ENCODE measurements at regions not wholly inside any gene's neighbourhood (a gene's known extent, or its start where the extent isn't known, plus 50 kb on each side); places are given as distances from the start of the nearest gene placed in this dataset.

DNA sequence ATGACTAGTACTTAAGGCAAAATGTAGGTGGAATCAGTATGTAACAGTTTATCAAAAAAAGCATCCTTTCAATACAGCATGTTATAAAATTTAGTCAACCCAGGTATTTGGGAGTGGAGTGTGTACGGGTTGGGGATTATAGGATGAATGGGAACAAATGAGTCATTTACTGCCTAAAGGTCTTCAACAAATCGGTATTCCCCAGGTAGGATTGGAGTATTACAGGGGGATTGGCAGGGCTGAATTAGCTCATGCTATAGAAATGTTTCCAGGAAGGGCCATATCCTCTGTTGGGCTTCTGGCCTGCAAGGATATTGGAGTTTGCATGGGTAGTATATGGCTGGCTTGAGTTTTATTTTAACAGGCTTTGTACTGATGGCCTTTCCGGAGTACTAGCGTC, 723.7 kb downstream of the SORCS1 start:
- no peak for TF ChIP-seq EZH2phosphoT487 (IDR thresholded peaks at IDR 0.05; ENCODE audit: borderline replicate concordance, low read depth, low read length)
- TF ChIP-seq, protein P1, sequence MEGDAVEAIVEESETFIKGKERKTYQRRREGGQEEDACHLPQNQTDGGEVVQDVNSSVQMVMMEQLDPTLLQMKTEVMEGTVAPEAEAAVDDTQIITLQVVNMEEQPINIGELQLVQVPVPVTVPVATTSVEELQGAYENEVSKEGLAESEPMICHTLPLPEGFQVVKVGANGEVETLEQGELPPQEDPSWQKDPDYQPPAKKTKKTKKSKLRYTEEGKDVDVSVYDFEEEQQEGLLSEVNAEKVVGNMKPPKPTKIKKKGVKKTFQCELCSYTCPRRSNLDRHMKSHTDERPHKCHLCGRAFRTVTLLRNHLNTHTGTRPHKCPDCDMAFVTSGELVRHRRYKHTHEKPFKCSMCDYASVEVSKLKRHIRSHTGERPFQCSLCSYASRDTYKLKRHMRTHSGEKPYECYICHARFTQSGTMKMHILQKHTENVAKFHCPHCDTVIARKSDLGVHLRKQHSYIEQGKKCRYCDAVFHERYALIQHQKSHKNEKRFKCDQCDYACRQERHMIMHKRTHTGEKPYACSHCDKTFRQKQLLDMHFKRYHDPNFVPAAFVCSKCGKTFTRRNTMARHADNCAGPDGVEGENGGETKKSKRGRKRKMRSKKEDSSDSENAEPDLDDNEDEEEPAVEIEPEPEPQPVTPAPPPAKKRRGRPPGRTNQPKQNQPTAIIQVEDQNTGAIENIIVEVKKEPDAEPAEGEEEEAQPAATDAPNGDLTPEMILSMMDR (conservative IDR thresholded peaks at IDR 0.05; ENCODE audit: low read length), result no peak
- no peaks in the 10 kb centered on the region for H3K79me2 ChIP-seq (ENCODE audit: insufficient read depth, low read depth, low read length)
- no peak overlapping the region for H3K4me2 ChIP-seq (ENCODE audit: low read length)
- DNase-seq (ENCODE audit: low spot score), result no peak
- intact Hi-C loops (cut with micrococcal nuclease; ENCODE audit: unreplicated experiment), result no loop called here
- no peak overlapping the region for H3K27ac ChIP-seq (ENCODE audit: low read depth, low read length, poor library complexity, severe bottlenecking)
- no peaks in the 10 kb centered on the region for H4K20me1 ChIP-seq (ENCODE audit: insufficient read depth, low read length)
- POLR2A ChIA-PET, result no interaction called here
- no peaks in the 10 kb centered on the region for H3K9me2 ChIP-seq (ENCODE audit: insufficient read depth, low read length)
- no peaks in the 10 kb centered on the region for H3K36me3 ChIP-seq (ENCODE audit: insufficient read depth, low read length)
- no TSS peak for BruUV-seq (replicated peaks)
- no peak overlapping the region for H3K4me3 ChIP-seq (ENCODE audit: low read depth, low read length, poor library complexity, severe bottlenecking)
- no peaks in the 10 kb centered on the region for H3K4me1 ChIP-seq (ENCODE audit: insufficient read depth, low read length, poor library complexity, severe bottlenecking)
- no peak overlapping the region for H2AFZ ChIP-seq (ENCODE audit: low read length)
- H3K9me3 ChIP-seq (ENCODE audit: low read length), result no peaks in the 10 kb centered on the region
- CTCF ChIA-PET (ENCODE audit: unreplicated experiment), result no interaction called here

DNA sequence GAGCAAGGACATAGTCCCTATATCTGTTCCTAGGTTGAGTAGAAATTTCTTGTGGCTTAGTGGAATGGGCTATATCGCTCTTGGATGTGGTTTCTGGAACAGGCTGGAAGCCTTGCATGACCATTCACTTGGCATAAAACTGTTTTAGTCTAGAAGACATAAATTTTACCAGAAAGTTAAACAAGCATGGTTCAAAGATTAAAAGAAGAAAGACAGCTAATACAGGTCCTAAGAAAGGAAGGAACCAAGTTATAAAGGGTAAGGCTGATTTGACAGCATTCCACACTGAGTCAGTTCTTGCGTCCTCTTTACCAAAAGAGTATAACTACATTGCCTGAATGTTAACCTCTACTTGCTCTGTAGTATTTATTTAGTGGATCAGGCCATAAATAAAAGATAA, 724.2 kb downstream of the SORCS1 start:
- TF ChIP-seq, protein P1 (conservative IDR thresholded peaks at IDR 0.05; ENCODE audit: low read length), result no peak
- TF ChIP-seq EZH2phosphoT487 (IDR thresholded peaks at IDR 0.05; ENCODE audit: borderline replicate concordance, low read depth, low read length), result no peak
- Histone ChIP-seq H4K20me1 (ENCODE audit: insufficient read depth, low read length) (no peaks in the 10 kb centered on the region), H3K36me3 (ENCODE audit: insufficient read depth, low read length) (no peaks in the 10 kb centered on the region), H3K9me2 (ENCODE audit: insufficient read depth, low read length) (no peaks in the 10 kb centered on the region), H2AFZ (ENCODE audit: low read length) (no peak overlapping the region), H3K27ac (ENCODE audit: low read depth, low read length, poor library complexity, severe bottlenecking) (no peak overlapping the region), H3K4me2 (ENCODE audit: low read length) (no peak overlapping the region), H3K79me2 (ENCODE audit: insufficient read depth, low read depth, low read length) (no peaks in the 10 kb centered on the region), H3K9me3 (ENCODE audit: low read length) (no peaks in the 10 kb centered on the region), H3K4me1 (ENCODE audit: insufficient read depth, low read length, poor library complexity, severe bottlenecking) (no peaks in the 10 kb centered on the region), H3K4me3 (ENCODE audit: low read depth, low read length, poor library complexity, severe bottlenecking) (no peak overlapping the region)
- intact Hi-C loops (cut with micrococcal nuclease; ENCODE audit: unreplicated experiment), result no loop called here
- POLR2A ChIA-PET, result no interaction called here
- BruUV-seq (replicated peaks), result no TSS peak
- CTCF ChIA-PET (ENCODE audit: unreplicated experiment), result no interaction called here
- DNase-seq (ENCODE audit: low spot score), result no peak

DNA sequence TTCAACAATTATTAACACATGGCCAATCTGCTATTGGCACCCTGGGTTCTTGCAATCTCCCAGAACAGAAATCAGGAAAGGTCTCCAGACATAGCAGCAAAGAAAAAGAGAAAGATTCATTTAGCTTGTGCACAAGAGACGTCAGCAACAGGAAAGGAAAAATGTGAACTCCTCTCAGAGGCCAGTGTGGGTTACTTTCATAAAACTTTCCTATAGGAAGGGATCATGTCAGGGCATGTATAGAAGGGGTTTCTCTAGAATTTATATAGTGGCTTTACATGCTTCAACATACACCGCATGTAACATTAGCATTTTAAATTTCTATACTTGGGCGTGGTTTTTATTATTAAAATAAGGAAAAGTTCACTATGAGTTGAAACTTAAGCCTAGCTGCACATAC, 725.1 kb downstream of the SORCS1 start:
- H4K20me1 ChIP-seq (ENCODE audit: insufficient read depth, low read length), result no peaks in the 10 kb centered on the region
- CTCF ChIA-PET (ENCODE audit: unreplicated experiment), result no interaction called here
- no peak for DNase-seq (ENCODE audit: low spot score)
- no peak overlapping the region for H3K27ac ChIP-seq (ENCODE audit: low read depth, low read length, poor library complexity, severe bottlenecking)
- no peaks in the 10 kb centered on the region for H3K9me3 ChIP-seq (ENCODE audit: low read length)
- H3K4me3 ChIP-seq (ENCODE audit: low read depth, low read length, poor library complexity, severe bottlenecking), result no peak overlapping the region
- BruUV-seq (replicated peaks), result no TSS peak
- POLR2A ChIA-PET, result interaction anchor here (0.6 kb wide), 1 partner anchor 174 kb away, joined by 3 read pairs; no protein-coding TSS in a partner anchor
- no peak overlapping the region for H3K4me2 ChIP-seq (ENCODE audit: low read length)
- H3K36me3 ChIP-seq (ENCODE audit: insufficient read depth, low read length), result no peaks in the 10 kb centered on the region
- intact Hi-C loops (cut with micrococcal nuclease; ENCODE audit: unreplicated experiment), result no loop called here
- no peaks in the 10 kb centered on the region for H3K79me2 ChIP-seq (ENCODE audit: insufficient read depth, low read depth, low read length)
- no peak overlapping the region for H2AFZ ChIP-seq (ENCODE audit: low read length)
- TF ChIP-seq, protein P1 (conservative IDR thresholded peaks at IDR 0.05; ENCODE audit: low read length), result no peak
- no peak for TF ChIP-seq EZH2phosphoT487 (IDR thresholded peaks at IDR 0.05; ENCODE audit: borderline replicate concordance, low read depth, low read length)
- no peaks in the 10 kb centered on the region for H3K9me2 ChIP-seq (ENCODE audit: insufficient read depth, low read length)
- H3K4me1 ChIP-seq (ENCODE audit: insufficient read depth, low read length, poor library complexity, severe bottlenecking), result no peaks in the 10 kb centered on the region
